ENCODE measurements at regions not wholly inside any gene's neighbourhood (a gene's known extent, or its start where the extent isn't known, plus 50 kb on each side); places are given as distances from the start of the nearest gene placed in this dataset.
"Not testable (repeated sequence)": the region's sequence is repeated elsewhere in the genome, so short reads cannot be mapped to it uniquely, and the experiment has no call there.

DNA sequence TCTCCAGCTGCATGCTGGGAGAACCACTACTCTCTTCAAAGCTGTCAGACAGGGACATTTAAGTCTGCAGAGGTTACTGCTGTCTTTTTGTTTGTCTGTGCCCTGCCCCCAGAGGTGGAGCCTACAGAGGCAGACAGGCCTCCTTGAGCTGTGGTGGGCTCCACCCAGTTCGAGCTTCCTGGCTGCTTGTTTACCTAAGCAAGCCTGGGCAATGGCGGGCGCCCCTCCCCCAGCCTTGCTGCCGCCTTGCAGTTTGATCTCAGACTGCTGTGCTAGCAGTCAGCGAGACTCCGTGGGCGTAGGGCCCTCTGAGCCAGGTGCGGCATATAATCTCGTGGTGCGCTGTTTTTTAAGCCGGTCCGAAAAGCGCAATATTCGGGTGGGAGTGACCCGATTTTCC lies 215.0 kb downstream of the STIM2 start:
- not testable (repeated sequence) for DNase-seq (ENCODE audit: extremely low read depth, low read depth)

DNA sequence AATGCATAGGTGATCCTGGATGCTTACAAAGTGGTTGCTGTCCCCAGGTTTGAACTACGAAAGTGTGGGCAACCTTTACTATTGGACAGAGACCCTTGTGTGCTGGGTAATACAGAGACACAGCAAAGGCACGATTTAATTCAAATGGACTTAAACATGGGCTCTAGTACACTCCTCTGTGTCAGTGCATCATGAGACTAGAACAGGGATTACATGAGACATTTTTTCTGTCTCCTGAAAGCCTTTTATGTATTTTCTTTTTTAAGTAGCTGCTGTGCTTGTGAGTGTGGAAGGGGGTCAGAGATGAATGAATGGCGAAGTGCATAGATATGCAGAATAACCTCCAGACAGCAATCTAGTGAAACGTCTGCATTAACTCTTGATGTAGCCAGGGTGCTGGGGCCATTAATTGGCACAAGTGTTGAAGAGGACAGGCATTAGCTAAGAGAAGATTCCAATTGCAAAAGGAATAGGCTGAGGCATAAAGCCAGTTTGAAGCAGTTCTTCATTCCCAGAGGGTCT lies 218.4 kb downstream of the STIM2 start:
- no peak for DNase-seq (ENCODE audit: extremely low read depth, low read depth)

DNA sequence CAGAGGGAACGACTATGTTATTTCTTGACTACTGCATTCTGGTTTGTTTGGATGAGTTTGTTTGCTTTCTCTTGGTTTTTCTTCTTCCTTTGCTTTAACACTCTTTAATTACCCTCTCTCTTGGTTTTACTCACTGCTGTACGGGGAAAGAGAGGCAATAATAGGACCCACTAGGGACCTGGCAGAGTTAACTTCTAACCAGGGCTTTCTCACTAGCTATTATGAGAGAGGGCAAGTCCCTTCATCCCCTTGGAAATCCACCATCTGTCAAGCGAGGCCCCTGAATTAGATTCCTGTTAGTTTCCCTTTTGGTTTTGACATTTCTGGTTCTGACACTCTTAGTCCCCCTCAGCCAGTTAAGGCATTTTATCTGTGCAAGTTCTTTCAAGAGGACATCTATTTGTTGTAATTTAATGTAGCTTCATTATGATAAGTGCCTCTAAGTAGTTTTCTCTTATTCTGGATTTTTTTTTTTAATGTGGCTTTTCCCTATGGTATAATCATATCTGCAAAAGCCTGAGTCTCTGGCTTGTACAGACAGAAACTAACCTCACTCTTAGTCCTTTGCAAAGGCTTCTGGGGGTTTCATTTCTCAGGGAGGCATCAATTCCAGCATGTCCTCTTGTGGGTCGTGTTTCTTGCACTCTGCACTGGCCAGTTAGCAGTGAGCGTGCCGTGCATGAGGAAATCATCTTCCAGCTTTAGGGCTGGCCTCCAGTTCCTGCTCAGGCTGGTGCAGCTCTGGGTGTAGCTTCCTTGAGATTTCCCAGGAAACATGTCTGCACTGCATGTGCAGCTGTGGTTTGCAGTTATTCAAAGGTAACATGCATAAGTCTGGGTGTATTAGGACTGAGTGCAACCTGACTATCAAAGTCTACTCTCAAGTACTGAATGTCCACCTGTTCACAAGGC lies 221.3 kb downstream of the STIM2 start:
- DNase-seq (ENCODE audit: extremely low read depth, low read depth): no peak

GRCh38 chr4:27082776-27083175 lies 222.1 kb downstream of the STIM2 start:
- DNase-seq (ENCODE audit: extremely low read depth, low read depth): no peak

DNA sequence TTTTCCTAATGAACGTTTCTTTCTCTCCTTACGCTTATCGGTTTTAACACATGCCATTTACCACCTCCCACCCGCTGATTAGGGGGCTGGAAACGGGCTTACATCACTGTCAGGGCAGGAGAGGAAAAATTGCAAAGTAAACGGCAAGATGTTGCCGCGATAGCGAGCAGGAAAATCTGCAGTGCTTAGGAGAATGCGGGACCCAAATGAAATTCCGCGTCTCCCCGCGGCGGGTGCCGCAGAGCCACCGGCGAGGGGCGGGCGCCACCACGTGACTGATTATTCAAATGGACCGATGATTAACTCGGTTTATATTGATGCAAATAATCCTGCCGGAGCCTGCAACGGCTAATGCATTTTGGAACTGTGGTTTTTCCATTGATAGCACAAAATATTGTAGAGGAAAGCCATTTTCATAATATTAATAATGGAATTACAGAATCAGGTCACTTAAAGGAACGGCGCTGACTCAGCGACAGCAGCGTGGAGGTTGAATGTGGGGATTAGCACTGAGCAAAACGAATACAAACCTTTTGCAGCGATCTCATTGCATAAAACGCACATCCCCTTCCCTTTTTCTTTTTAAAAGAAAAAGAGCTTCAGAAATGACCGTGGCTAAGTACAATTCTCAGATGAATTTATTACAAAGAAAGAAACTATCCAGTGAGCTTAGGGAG lies 224.2 kb downstream of the STIM2 start:
- DNase-seq (ENCODE audit: extremely low read depth, low read depth): peak; percentile 6

DNA sequence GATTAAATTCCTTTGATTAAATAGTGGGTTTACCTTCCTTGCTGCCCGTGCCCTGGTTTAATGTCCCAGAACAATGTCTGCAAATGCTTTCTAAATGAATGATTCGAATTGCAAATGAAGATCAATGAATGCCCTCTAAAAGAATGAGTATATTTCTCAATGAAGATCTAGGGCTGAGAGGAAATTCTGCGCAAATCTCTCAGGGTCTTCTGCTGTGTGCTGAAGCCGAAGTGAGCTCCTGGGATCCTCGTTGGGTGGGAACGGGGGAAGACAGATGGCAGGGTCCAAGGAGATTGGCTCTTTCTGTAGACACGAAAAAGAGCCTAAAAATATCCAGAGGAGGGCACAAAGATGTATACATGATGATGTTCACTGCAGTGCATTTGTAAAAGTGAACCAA lies 224.8 kb downstream of the STIM2 start:
- DNase-seq (ENCODE audit: extremely low read depth, low read depth): no peak

- DNase-seq (ENCODE audit: extremely low read depth, low read depth): no peak
Measured at GRCh38 chr4:27087306-27088045, 226.8 kb downstream of the STIM2 start.

DNA sequence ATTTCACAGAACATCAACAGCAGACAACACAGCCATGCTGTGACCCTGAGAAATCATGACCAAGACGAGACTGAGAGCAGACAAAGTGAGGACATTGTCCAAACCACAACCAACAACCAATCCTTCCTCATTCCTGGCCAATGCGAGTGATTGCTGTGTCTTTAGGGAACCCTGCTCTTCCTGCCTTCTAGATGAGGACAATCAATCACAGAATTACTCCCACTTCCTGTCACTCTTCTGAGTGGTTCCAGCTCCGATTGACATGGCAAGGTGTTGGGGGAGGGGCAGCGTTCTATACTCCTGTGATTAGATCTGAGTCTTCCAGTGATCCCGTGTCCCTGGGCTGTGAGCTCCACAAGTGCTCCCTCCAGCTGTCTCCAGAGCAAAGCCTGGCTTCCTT lies 227.8 kb downstream of the STIM2 start:
- no peak for DNase-seq (ENCODE audit: extremely low read depth, low read depth)

GRCh38 chr4:27089186-27089585 lies 228.5 kb downstream of the STIM2 start:
- DNase-seq (ENCODE audit: extremely low read depth, low read depth): no peak

DNA sequence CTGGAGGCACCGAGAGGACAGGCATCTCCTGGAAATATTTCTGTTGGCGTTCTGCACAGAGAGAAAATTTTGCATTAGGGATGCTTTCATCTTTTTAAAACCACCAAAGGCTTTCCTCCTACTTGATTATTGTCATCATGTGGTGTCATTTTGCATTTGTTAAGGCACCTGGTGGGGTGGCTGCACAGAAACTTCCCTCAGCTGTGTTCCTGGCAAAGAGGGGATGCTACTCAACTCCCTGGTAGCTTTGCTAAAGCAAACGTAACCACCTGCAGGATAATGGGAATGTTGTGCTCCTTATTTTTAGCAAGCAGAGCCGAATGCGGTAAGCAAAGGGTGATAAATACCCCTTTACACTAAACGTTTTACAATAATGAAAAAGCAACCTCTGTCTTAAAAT lies 229.8 kb downstream of the STIM2 start:
- DNase-seq (ENCODE audit: extremely low read depth, low read depth): no peak

GRCh38 chr4:27094224-27094623 lies 233.6 kb downstream of the STIM2 start:
- no peak for DNase-seq (ENCODE audit: extremely low read depth, low read depth)

GRCh38 chr4:27094783-27095182 lies 234.1 kb downstream of the STIM2 start:
- no peak for DNase-seq (ENCODE audit: extremely low read depth, low read depth)

DNA sequence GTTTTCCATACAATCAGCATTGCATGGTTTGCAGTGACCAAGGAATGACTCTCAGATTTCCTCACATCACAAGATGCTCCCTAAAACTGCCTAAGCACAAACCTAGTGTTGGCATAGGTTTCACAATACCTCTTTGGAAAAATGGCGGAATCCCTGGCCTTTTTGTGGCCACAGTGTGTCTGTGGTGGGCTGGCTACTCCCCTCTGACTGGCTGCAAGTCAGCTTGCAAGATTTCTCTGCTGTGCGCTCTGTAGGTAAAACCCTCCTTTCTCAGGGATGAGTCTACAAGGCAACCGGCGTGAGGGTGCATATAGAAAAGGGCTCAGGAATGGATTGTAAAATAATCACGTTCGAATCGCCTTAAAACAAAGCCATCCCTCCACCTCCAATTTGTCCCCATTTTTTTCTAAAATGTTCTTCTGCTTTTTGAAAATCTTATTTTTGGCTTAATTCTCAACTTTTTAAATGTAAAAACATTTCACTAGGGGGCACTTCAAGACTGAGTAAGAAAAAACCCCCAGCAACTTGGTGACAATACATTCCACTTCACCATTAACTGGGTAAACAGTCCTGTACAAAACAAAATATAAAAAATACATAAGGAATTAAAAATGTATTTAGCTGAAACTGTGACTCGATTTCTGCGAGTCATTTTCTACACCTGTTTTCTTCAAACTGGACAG lies 235.6 kb downstream of the STIM2 start:
- no peak for DNase-seq (ENCODE audit: extremely low read depth, low read depth)

DNA sequence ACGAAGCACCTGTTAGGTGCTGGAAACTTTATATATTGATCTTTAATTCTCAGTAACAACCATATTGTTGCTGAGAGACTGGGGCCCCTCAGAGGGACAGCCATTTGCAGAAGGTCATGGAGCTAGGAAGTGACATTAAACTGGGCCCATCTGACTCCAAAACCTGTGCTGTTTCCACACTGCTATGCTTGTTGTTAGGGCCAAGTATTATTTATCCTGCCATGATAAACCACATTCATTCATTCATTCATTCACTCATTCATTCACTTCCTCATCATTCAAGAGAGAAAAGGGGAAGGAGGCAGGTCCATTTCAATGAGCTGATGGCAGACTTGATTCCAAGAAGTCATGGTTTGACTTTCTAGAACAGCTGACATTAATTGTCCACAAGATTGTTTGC lies 237.4 kb downstream of the STIM2 start:
- no peak for DNase-seq (ENCODE audit: extremely low read depth, low read depth)

GRCh38 chr4:27100713-27101112 lies 240.1 kb downstream of the STIM2 start:
- no peak for DNase-seq (ENCODE audit: extremely low read depth, low read depth)

GRCh38 chr4:27101126-27101525 lies 240.5 kb downstream of the STIM2 start:
- DNase-seq (ENCODE audit: extremely low read depth, low read depth): no peak

DNA sequence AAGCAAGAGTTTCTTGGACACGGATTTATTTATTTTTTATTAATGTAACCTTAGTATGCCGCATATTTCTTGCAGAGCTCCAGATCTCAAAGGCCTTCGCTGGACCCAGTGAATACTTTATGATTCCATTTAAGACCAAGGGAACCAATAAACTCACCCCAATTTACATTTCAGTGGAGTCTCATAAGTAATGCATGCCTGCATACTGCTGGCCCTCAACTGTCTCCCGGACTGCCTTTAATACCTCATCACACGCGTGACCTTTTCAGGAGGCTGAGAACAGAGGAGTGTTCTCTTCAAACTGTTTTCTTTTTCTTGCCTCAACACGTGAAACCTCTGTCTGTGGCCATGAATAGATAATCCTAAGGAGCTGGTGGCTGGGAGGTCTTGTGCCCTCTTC lies 240.9 kb downstream of the STIM2 start:
- DNase-seq (ENCODE audit: extremely low read depth, low read depth): no peak

- DNase-seq (ENCODE audit: extremely low read depth, low read depth): no peak
Measured at GRCh38 chr4:27111627-27112026, 251.0 kb downstream of the STIM2 start.

- DNase-seq (ENCODE audit: extremely low read depth, low read depth): no peak
Measured at GRCh38 chr4:27112587-27112986, 251.9 kb downstream of the STIM2 start.

DNA sequence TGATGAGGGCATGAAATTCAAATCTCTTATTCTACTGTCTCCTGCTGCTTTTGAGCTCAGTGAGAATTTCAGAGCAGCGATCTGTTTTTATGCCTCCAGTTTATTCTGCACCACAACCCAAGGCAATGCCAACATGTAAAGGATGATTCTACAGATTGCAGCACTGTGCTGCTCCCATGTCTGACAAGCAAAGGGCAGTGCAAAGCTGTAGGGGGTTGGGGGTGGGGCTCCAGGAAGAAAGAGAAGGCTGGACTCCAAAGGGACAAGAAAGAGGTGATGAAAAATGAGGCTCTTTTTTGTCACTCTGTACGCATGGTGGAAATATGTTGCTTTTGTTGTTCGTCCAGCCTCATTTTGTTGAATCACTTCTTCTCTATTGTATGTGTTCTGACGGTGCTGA lies 254.6 kb downstream of the STIM2 start:
- DNase-seq (ENCODE audit: extremely low read depth, low read depth): no peak

GRCh38 chr4:27117453-27117852 lies 256.8 kb downstream of the STIM2 start:
- DNase-seq (ENCODE audit: extremely low read depth, low read depth): no peak
